ENCODE measurements at regions not wholly inside any gene's neighbourhood (a gene's known extent, or its start where the extent isn't known, plus 50 kb on each side); places are given as distances from the start of the nearest gene placed in this dataset.

DNA sequence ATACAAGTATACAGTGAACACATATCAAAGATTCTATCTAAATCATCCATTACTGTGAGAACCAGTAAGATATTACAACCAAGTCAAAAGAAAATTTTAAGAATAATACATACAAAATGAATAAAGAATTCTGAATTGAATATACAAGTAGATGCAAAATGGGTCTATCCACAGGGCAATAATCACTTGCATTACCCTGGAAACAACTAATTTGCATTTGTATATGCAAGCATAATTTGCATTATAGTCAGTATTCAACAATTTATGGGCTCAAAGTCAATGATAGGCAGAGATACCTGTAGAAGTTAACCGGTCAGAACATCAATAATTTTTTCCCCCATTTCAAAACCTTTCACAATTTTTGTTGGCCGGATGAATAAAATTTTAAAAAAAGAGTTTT, 512.2 kb upstream of the ALCAM start:
- no peak for TF ChIP-seq CTCF (IDR thresholded peaks at IDR 0.05; ENCODE audit: control extremely low read depth, extremely low read depth)
- H3K27ac ChIP-seq (ENCODE audit: low read depth in 1 of 2, low read length in 1 of 2), result no peak overlapping the region
- H3K27me3 ChIP-seq (ENCODE audit: control insufficient read depth in 3 of 3, insufficient read depth in 3 of 3, low read length in 2 of 3), result no peaks in the 10 kb centered on the region
- no peak for DNase-seq
- H3K4me3 ChIP-seq, result no peak overlapping the region
- 71 to 85% methylated on average over 2 of the region's 2 CpGs for WGBS, 2 donors
- no peaks in the 10 kb centered on the region for H3K4me1 ChIP-seq (ENCODE audit: control insufficient read depth in 5 of 5, insufficient read depth in 5 of 5, low read length in 5 of 5)
- no peaks in the 10 kb centered on the region for H3K36me3 ChIP-seq (ENCODE audit: control insufficient read depth in 4 of 4, insufficient read depth in 4 of 4, low read length in 4 of 4)
- H3K9ac ChIP-seq (ENCODE audit: insufficient read depth in 1 of 2, low read length in 2 of 2), result no peak overlapping the region
- no peaks in the 10 kb centered on the region for H3K9me3 ChIP-seq (ENCODE audit: control insufficient read depth in 4 of 4, insufficient read depth in 3 of 4, low read length in 3 of 4)
- no peak for ATAC-seq (ENCODE audit: insufficient read depth, low FRiP score)

DNA sequence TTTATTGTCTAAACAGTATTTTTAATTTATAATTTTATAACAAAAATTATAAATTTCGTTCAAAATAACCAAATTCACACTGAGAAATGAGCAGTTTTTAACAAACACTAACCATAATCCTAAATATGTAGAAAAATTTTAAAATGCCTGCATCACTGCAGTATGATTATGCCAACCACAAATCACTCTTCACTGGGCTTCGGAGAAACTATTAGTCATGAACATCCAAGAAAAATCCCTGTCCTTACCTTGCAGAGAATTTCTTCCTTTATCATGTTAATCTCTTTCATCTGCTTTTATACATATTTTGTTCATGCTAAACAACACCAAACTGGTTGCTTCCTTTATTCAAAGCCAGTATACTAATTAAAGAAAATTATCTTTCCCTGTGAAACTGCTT, 511.0 kb upstream of the ALCAM start:
- Histone ChIP-seq H3K27me3 (ENCODE audit: control insufficient read depth in 3 of 3, insufficient read depth in 3 of 3, low read length in 2 of 3) (no peaks in the 10 kb centered on the region), H3K27ac (ENCODE audit: low read depth in 1 of 2, low read length in 1 of 2) (no peak overlapping the region), H3K4me1 (ENCODE audit: control insufficient read depth in 5 of 5, insufficient read depth in 5 of 5, low read length in 5 of 5) (peaks cover 0 to 2% (median 0%) of the 10 kb centered on the region in 5 donors), H3K4me3 (no peak overlapping the region), H3K9ac (ENCODE audit: insufficient read depth in 1 of 2, low read length in 2 of 2) (no peak overlapping the region), H3K36me3 (ENCODE audit: control insufficient read depth in 4 of 4, insufficient read depth in 4 of 4, low read length in 4 of 4) (no peaks in the 10 kb centered on the region), H3K9me3 (ENCODE audit: control insufficient read depth in 4 of 4, insufficient read depth in 3 of 4, low read length in 3 of 4) (no peaks in the 10 kb centered on the region)
- ATAC-seq (ENCODE audit: insufficient read depth, low FRiP score) (no peak), DNase-seq (no peak)
- TF ChIP-seq CTCF (IDR thresholded peaks at IDR 0.05; ENCODE audit: control extremely low read depth, extremely low read depth), result no peak
- 59 to 66% methylated on average over 2 of the region's 2 CpGs for WGBS, 2 donors

- Histone ChIP-seq H3K9ac (ENCODE audit: insufficient read depth in 1 of 2, low read length in 2 of 2) (no peak overlapping the region), H3K4me3 (no peak overlapping the region), H3K4me1 (ENCODE audit: control insufficient read depth in 5 of 5, insufficient read depth in 5 of 5, low read length in 5 of 5) (peaks cover 0 to 2% (median 0%) of the 10 kb centered on the region in 5 donors), H3K36me3 (ENCODE audit: control insufficient read depth in 4 of 4, insufficient read depth in 4 of 4, low read length in 4 of 4) (no peaks in the 10 kb centered on the region), H3K27ac (ENCODE audit: low read depth in 1 of 2, low read length in 1 of 2) (no peak overlapping the region), H3K27me3 (ENCODE audit: control insufficient read depth in 3 of 3, insufficient read depth in 3 of 3, low read length in 2 of 3) (no peaks in the 10 kb centered on the region), H3K9me3 (ENCODE audit: control insufficient read depth in 4 of 4, insufficient read depth in 3 of 4, low read length in 3 of 4) (no peaks in the 10 kb centered on the region)
- DNase-seq (no peak), ATAC-seq (ENCODE audit: insufficient read depth, low FRiP score) (no peak)
- TF ChIP-seq CTCF (IDR thresholded peaks at IDR 0.05; ENCODE audit: control extremely low read depth, extremely low read depth), result no peak
- WGBS, 2 donors, result 46 to 49% methylated on average over 2 of the region's 2 CpGs
These were observed 510.0 kb upstream of the ALCAM start for GRCh38 chr3:104856741-104857140.

DNA sequence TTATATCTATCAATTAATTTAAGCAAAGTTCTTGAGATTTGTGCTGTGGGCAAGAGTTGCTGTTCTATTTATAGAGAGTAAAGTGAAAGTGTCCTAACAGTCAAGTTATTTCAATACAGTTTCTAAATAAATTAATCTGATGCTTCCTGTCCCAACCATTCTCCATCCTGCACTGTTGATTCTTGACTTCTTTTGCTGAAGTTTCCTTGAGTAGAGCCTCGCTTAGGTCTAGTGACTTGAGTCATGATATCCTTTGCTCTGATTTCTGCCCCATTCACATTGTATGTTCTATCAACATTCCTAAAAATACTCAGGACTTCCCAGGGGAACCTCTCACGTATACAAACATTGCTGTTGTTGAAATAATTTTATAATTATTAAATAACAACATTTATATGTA, 498.4 kb upstream of the ALCAM start:
- H3K4me1 ChIP-seq (ENCODE audit: control insufficient read depth in 5 of 5, insufficient read depth in 5 of 5, low read length in 5 of 5), result no peaks in the 10 kb centered on the region
- H3K9me3 ChIP-seq (ENCODE audit: control insufficient read depth in 4 of 4, insufficient read depth in 3 of 4, low read length in 3 of 4), result no peaks in the 10 kb centered on the region
- DNase-seq, result no peak
- no peak overlapping the region for H3K27ac ChIP-seq (ENCODE audit: low read depth in 1 of 2, low read length in 1 of 2)
- ATAC-seq (ENCODE audit: insufficient read depth, low FRiP score), result no peak
- no peaks in the 10 kb centered on the region for H3K27me3 ChIP-seq (ENCODE audit: control insufficient read depth in 3 of 3, insufficient read depth in 3 of 3, low read length in 2 of 3)
- 55 to 76% methylated on average over 2 of the region's 2 CpGs for WGBS, 2 donors
- no peak for TF ChIP-seq CTCF (IDR thresholded peaks at IDR 0.05; ENCODE audit: control extremely low read depth, extremely low read depth)
- no peak overlapping the region for H3K4me3 ChIP-seq
- no peak overlapping the region for H3K9ac ChIP-seq (ENCODE audit: insufficient read depth in 1 of 2, low read length in 2 of 2)
- no peaks in the 10 kb centered on the region for H3K36me3 ChIP-seq (ENCODE audit: control insufficient read depth in 4 of 4, insufficient read depth in 4 of 4, low read length in 4 of 4)

All from lung (tissue), 11 donors.